Kidney (tissue), 13 donors: ENCODE measurements at regions not wholly inside any gene's neighbourhood (a gene's known extent, or its start where the extent isn't known, plus 50 kb on each side); places are given as distances from the start of the nearest gene placed in this dataset.

Experiments
- DNase-seq, 5 donors: peaks; one replicate each; pipeline ENCODE4 v3.0.0-alpha.2; 2013 to 2020
- FAIRE-seq: peaks from 2 replicates; lab custom pipeline; 2012; peaks lifted over from hg19 to GRCh38; lab: Jason Lieb, UNC
- H3K27ac ChIP-seq, 2 donors: one replicate each; pipeline ENCODE4 v1.7.0; 2013; ENCODE audit warnings: low read depth in 2 of 2, low read length in 2 of 2, inconsistent platforms in 1 of 2
- H3K27me3 ChIP-seq: one replicate; pipeline ENCODE4 v1.7.1; 2013; ENCODE audit warnings: low read length, inconsistent platforms; ENCODE audit not compliant: control insufficient read depth, insufficient read depth
- H3K36me3 ChIP-seq, 3 donors: one replicate each; pipeline versions ENCODE4 v1.7.0 to v1.7.1; 2013; ENCODE audit warnings: low read length in 3 of 3, control low read depth in 1 of 3, inconsistent platforms in 1 of 3; ENCODE audit not compliant: insufficient read depth in 3 of 3, control insufficient read depth in 2 of 3
- H3K4me1 ChIP-seq, 3 donors: one replicate each; pipeline versions ENCODE4 v1.7.0 to v1.7.1; 2013; ENCODE audit warnings: low read length in 3 of 3, inconsistent platforms in 1 of 3, low read depth in 1 of 3; ENCODE audit not compliant: control insufficient read depth in 2 of 3, insufficient read depth in 2 of 3
- H3K4me3 ChIP-seq, 3 donors: one replicate each; pipeline versions ENCODE4 v1.7.0 to v1.8.1; 2013; ENCODE audit warnings: low read length in 3 of 3, control low read depth in 1 of 3, inconsistent platforms in 1 of 3
- H3K9ac ChIP-seq, 3 donors: one replicate each; pipeline versions ENCODE4 v1.7.0 to v1.7.1; 2013; ENCODE audit warnings: low read length in 3 of 3, control low read depth in 1 of 3, inconsistent platforms in 1 of 3
- H3K9me3 ChIP-seq, 3 donors: one replicate each; pipeline versions ENCODE4 v1.7.0 to v1.7.1; 2013; ENCODE audit warnings: low read length in 3 of 3, control low read depth in 1 of 3, inconsistent platforms in 1 of 3; ENCODE audit not compliant: control insufficient read depth in 2 of 3, insufficient read depth in 1 of 3
- CTCF ChIP-seq: IDR thresholded peaks from 3 replicates; pipeline ENCODE4 v1.5.1; 2012; ENCODE audit warnings: mild to moderate bottlenecking, moderate library complexity, borderline replicate concordance; ENCODE audit not compliant: insufficient read depth; ENCODE audit errors: extremely low read depth
- intact Hi-C: fragments of 100-400 bp; cut with DNase I; formaldehyde crosslinking; loops from one replicate; pipeline ENCODE4 v1.11.1; 2022
- donor health status: control.
- donor health status: control.
- donor health status: control.
- donor health status: control.
- donor health status: control.
- donor health status: DM: yes; HTN: yes; CAD: no.
- donor health status: Normal renal cell carcinoma (clear cell type).

DNA sequence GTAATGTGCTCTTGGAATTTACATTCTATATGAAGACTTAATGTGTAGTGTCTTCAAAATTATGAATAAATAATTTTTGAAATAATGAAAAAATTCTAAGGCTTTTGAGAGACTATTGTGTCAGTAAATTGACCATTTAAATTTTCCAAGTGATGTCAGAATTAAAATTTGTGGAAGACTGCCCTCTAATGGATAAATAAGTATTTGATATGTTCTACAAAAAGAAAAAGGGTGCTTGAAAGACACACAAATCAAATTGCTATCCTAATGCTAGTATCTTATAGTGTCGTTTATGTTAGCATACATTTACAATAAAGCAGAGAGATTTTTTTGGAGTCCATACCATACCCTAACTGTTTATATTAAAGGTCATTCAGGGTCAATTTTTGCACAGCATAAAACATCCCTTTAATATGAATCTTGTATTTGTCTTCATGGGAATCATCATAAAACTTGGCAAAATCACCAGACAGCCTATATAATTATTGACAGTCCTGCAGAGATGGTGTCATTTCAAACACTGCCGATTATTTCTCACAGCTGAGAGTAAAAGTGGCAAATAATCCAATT lies 120.8 kb upstream of the SLC27A6 start:
- peak; percentile 5 for TF ChIP-seq CTCF
- Histone ChIP-seq H3K4me1 (no peaks in the 10 kb centered on the region), H3K9me3 (peaks cover 0 to 3% (median 0%) of the 10 kb centered on the region in 3 donors), H3K27ac (no peak overlapping the region), H3K9ac (no peak overlapping the region), H3K27me3 (no peaks in the 10 kb centered on the region), H3K36me3 (no peaks in the 10 kb centered on the region), H3K4me3 (no peak overlapping the region)
- DNase-seq (peak in 2 of 5 donors; percentile 58 to 66), FAIRE-seq (peak; percentile 35)
- intact Hi-C loops = no loop called here

DNA sequence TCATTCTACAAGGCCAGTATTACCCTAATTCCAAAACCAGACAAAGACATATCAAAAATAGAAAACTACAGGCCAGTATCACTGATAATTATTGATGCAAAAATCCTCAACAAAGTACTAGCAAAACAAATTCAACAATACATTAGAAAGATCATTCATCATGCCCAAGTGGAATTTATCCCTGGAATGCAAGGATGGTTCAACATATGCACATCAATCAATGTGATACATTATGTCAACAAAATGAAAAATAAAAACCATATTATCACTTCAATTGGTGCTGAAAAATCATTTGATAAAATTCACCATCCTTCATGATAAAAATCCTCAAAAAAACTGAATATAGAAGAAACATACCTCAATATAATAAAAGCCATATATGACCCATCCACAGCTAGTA lies 115.2 kb upstream of the SLC27A6 start:
- no peak for FAIRE-seq
- intact Hi-C loops = no loop called here
- no peaks in the 10 kb centered on the region for H3K4me1 ChIP-seq

DNA sequence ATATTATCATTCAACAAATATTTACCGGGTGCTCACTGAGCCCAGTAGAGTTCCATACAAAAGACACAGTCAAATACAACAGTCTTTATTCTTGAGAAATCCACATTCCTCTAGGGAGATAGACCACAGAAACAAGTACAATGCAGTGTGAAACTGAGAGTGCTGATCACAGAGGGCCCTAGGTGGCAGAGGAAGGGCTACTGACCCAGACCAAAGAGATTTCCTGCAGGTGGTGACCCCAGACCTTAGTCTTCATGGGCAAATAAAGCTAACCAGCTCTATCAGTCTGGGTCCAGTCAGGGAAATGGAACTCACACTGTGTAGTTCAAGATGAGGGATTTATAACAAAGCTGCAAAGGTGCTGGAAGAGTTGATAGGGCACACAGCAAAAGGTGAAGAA lies 110.4 kb upstream of the SLC27A6 start:
- intact Hi-C loops = no loop called here
- Histone ChIP-seq H3K9me3 (peaks cover 0 to under 1% (median 0%) of the 10 kb centered on the region in 3 donors), H3K4me3 (no peak overlapping the region), H3K27me3 (no peaks in the 10 kb centered on the region), H3K36me3 (no peaks in the 10 kb centered on the region), H3K4me1 (no peaks in the 10 kb centered on the region), H3K27ac (no peak overlapping the region), H3K9ac (no peak overlapping the region)
- no peak for TF ChIP-seq CTCF
- DNase-seq = no peak
- no peak for FAIRE-seq

More for the DNA sequence above, 115.2 kb upstream of the SLC27A6 start:
- peaks cover 0 to 3% (median 0%) of the 10 kb centered on the region in 3 donors for H3K9me3 ChIP-seq
- no peak for DNase-seq
- TF ChIP-seq CTCF = no peak
- H3K27me3 ChIP-seq = no peaks in the 10 kb centered on the region
- H3K9ac ChIP-seq = no peak overlapping the region
- no peak overlapping the region for H3K27ac ChIP-seq
- no peaks in the 10 kb centered on the region for H3K36me3 ChIP-seq
- no peak overlapping the region for H3K4me3 ChIP-seq
